Stimulated activated CD4-positive, alpha-beta T cell treated with anti-CD3 and anti-CD28 coated beads, Interleukin-4, amount 100 ng/mL, for 1 hour (primary cell): ENCODE measurements at regions not wholly inside any gene's neighbourhood (a gene's known extent, or its start where the extent isn't known, plus 50 kb on each side); places are given as distances from the start of the nearest gene placed in this dataset.

Experiments
- DNase-seq: peaks from one replicate; pipeline ENCODE4 v3.0.0-alpha.2; 2020

GRCh38 chr10:108817135-108817534 lies 1106.2 kb downstream of the XPNPEP1 start:
- DNase-seq = no peak

DNA sequence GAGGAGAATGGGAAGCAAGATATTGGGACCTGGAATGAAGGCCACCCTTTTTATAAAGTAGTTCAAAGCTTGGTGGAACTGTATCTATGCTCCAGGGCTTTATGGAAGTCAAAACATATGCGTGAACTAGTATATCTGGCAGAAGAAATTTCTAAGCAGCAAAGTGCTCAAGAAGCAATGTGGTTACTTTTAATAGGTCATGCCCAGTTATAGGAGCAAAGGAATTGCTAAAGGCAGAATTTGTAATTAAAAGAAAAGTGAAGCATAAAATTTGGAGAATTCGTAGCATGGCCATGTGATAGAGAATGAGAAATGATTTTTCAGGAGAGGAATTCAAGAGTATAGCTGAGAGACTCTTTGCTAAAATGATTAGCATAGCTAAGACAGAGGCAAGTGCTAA lies 1110.4 kb downstream of the XPNPEP1 start:
- no peak for DNase-seq

GRCh38 chr10:108812296-108812695 lies 1111.0 kb downstream of the XPNPEP1 start:
- no peak for DNase-seq

DNA sequence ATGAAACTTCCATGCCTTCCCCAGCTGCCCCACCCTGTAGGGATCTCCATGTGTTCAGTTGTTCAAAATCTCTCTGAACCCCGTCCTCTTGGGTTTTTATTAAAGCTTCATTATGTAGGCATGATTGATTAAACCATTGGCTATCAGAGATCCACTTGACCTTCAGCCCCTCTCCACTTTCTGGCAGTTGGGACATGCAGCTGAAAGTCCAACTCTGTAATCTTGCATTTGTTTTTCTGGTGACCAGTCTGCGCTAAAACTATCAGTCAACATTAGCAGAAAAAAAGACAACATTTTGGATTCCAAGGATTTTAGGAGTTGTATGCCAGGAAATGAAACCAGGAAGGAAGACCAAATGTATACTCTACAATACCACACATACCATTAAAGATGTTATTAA lies 1115.1 kb downstream of the XPNPEP1 start:
- no peak for DNase-seq

- DNase-seq = no peak
These were observed 1121.4 kb downstream of the XPNPEP1 start for GRCh38 chr10:108801775-108802517.

GRCh38 chr10:108801220-108801619 lies 1122.1 kb downstream of the XPNPEP1 start:
- DNase-seq = no peak

- DNase-seq = no peak
These were observed 1125.7 kb downstream of the XPNPEP1 start for GRCh38 chr10:108797573-108797972.

- no peak for DNase-seq
These were observed 1131.4 kb downstream of the XPNPEP1 start for GRCh38 chr10:108791794-108792474.

DNA sequence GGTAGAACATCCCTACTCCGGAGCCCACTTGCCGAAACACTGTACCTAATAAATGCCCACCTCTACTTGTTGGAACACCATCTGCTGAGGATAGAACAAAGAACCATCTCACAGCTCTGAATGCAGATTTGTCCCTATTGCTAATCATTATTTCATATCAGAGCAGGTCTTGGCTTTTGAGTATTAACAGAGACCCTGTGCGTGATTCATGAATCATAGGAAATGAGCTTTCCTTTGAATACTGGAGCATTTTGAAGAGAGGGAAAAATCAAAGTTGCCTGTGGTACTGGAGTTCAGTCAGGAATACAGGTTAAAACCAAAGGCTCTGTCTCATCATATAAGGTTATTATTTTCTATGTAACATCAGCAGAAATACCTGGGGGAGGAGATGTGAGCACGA lies 1132.3 kb downstream of the XPNPEP1 start:
- no peak for DNase-seq

DNA sequence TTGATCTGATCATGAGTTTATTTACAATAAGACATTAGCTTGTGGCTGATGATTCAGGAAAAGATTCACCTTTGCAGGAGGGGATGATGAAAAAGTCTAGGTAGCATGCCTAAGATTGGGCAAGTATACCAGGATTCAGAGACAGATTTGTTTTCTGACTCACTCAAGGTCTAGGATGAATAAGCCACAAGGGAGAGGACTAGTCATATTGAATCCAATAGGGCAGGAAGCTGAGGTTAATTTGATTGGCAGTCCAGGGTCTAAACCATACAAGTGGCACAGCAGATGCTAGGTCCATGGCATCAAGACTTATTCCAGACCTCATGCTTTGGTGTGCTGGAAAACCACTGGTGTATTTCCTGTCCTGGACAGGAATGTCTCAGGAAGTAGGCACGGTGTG lies 1133.4 kb downstream of the XPNPEP1 start:
- no peak for DNase-seq

DNA sequence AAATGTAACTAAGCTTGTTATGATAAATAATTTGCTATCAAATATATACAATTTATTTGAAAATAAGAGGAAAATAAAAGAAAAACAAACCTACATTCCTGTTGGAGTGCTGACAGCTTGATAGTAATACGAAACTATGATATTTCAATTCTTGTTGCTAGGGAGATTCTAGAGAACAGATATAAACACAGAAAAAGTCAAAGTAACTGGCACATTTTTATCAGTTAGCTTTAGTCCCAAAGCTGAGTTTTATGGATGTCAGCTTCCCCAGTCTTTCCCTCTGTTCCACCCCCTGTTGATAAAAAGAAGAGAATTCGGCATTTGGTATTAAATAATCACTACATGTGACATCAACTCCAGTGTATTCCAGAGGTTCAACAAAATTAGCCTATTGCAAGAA lies 1134.0 kb downstream of the XPNPEP1 start:
- no peak for DNase-seq

DNA sequence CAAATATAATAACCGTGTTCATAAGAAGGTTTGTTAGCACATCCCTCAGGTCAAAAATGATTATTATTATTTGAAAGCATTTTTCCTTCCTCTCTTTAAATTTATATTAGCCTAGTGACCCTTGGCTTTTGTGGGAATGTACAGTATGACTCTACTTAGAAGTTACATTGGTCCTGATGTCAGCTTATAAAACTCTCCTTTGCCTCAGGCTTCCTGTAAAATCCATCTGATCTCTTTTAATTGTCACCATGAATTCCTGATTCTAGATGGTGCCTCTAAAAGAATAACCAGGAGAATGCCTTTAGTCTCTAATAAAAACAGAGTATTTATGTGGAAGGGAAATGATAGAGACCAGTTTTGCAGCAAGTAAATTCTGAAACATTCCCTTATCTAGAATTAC lies 1134.4 kb downstream of the XPNPEP1 start:
- no peak for DNase-seq

- no peak for DNase-seq
These were observed 1135.4 kb downstream of the XPNPEP1 start for GRCh38 chr10:108787932-108788331.

- no peak for DNase-seq
These were observed 1138.3 kb downstream of the XPNPEP1 start for GRCh38 chr10:108785011-108785410.

DNA sequence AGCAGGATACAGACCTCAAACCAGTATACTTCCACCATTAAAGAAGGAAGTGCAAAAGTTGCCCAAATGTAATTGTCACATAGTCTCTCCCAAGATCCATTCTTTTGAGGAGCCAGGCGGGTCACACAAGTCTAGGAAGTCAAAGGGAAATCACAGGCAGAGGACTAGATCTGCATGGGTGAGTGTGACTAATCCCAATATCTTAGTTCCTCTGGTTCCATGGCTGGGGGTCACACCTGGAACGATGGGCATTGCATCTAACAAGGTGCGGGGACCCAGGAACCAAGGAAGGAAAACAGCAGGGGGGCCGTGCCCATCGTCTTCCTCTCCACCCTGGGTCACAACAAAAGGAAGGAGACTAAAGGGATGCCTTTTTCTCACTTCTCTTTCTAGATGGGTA lies 1138.8 kb downstream of the XPNPEP1 start:
- no peak for DNase-seq

- DNase-seq = no peak
These were observed 1139.4 kb downstream of the XPNPEP1 start for GRCh38 chr10:108783897-108784296.

DNA sequence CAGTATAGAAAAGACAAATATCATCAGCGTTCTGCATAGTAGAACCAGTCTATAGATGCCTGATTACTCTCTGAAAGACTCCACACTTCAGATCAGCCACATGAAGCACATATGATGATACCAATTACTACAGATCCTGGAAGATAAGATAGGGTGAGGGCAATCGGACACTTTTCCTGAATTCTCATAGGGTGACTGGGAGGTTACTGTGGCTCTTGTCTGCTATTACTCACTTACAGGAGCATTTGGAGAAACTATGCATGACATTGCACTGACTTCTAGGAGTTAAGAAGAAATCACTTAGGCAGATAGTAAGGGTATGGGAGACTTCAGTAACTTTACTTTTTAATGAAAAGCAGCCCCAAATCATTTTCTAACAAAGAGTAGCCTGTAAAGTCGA lies 1140.9 kb downstream of the XPNPEP1 start:
- DNase-seq = no peak

- DNase-seq = no peak
These were observed 1143.8 kb downstream of the XPNPEP1 start for GRCh38 chr10:108779501-108779900.

DNA sequence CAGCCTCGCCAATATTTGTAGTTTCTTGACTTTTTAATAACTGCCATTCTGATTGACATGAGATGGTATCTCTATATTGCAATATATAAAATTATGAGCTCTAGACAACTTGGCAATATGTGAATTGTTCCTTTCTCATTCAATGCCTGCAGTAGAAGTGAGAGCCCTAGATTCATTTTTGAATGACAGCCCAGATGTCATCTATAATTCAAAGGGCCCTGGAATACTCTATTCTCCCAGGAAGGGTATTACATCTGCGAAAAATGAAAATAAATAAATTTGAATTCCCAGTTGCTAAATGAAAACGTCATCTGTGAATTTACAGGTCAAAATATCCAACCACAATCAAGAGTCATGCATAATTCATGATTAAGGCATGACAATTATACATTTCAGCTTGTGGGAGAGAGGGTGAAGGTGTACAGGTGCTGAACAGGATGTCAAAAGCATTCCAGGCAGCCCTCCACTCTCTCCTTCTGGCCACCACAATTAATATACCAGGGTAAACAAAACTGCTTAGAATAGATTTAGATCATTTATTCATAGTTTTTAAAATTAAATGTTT lies 1147.3 kb downstream of the XPNPEP1 start:
- no peak for DNase-seq

GRCh38 chr10:108771106-108771505 lies 1152.2 kb downstream of the XPNPEP1 start:
- DNase-seq = no peak

DNA sequence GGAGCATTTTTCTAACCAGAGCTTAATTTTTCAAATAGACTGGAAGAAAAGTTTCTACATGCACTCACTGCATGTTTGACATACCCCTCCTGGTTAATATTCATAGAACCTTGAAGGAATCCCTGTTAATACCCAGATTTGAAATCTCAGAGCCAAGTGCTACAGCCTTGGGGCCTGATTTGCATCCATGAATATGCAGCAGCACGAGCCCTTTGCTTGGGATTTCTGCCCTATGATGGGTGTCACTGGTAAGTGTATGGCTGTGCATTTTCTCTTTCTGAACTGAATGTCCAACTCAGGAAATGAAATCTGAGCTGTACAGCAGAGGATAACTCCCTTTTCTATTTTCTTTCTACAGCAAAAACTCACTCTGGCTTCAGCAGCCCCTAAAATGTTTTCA lies 1157.5 kb downstream of the XPNPEP1 start:
- DNase-seq = no peak

GRCh38 chr10:108757946-108758345 lies 1165.4 kb downstream of the XPNPEP1 start:
- no peak for DNase-seq

GRCh38 chr10:108755646-108756045 lies 1167.7 kb downstream of the XPNPEP1 start:
- DNase-seq = no peak

- no peak for DNase-seq
These were observed 1170.0 kb downstream of the XPNPEP1 start for GRCh38 chr10:108753326-108753725.
